ENCODE measurements at regions not wholly inside any gene's neighbourhood (a gene's known extent, or its start where the extent isn't known, plus 50 kb on each side); places are given as distances from the start of the nearest gene placed in this dataset.

DNA sequence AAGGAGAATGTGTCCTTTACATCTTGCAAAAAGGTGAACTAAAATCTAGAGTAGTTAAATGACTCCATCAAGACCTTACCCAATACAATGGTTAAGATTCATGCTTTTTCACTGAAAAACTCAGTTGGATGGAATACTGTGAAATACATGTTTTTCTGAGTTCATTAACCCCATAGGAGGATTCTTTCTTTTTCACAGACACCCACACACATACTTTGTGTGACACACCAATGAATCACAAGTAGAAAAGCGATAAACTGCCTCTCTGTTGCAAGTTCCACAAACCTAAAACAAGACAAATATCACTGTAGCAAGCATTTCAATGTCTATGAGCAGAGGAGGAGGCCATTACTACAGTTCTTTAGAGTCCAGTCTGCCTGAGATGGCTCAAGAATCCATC is 258.8 kb upstream of the CDH5 start (continued):
- TF ChIP-seq, protein P1, sequence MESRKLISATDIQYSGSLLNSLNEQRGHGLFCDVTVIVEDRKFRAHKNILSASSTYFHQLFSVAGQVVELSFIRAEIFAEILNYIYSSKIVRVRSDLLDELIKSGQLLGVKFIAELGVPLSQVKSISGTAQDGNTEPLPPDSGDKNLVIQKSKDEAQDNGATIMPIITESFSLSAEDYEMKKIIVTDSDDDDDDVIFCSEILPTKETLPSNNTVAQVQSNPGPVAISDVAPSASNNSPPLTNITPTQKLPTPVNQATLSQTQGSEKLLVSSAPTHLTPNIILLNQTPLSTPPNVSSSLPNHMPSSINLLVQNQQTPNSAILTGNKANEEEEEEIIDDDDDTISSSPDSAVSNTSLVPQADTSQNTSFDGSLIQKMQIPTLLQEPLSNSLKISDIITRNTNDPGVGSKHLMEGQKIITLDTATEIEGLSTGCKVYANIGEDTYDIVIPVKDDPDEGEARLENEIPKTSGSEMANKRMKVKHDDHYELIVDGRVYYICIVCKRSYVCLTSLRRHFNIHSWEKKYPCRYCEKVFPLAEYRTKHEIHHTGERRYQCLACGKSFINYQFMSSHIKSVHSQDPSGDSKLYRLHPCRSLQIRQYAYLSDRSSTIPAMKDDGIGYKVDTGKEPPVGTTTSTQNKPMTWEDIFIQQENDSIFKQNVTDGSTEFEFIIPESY (IDR thresholded peaks at IDR 0.05; ENCODE audit: extremely low read depth, insufficient replicate concordance, low read length): no peak
- TF ChIP-seq JUND (IDR thresholded peaks at IDR 0.05): no peak
- no peak for TF ChIP-seq FOSL1 (IDR thresholded peaks at IDR 0.05; ENCODE audit: low read depth)

DNA sequence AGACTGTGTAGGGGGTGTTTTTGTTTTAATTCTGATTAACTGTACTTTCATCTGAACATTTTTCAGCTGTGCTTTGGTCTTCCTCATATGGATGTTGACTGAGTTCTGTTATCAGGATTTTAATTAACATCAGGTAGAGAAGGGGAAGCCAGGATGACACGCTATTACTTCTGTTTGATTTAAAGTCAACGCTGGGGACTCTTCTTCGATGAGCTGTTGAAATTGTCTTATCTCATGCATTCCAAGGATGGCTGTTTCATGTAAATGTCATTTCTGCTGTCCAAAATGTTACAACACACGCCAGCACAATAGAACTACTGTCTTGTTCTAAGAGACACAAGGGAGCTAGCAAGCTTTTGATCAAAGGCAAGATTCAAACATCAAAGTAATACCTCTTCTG is 263.3 kb upstream of the CDH5 start:
- RAD21 ChIA-PET (ENCODE audit: low non-redundant PET in 1 of 2, low total read pairs in 2 of 2, uncharacterized antibody in 2 of 2, unreplicated experiment in 2 of 2): no interaction called here
- no peaks in the 10 kb centered on the region for H3K36me3 ChIP-seq (ENCODE audit: control insufficient read depth in 1 of 2, insufficient read depth in 2 of 2, low read length in 2 of 2)
- H3K9ac ChIP-seq (ENCODE audit: low read length): no peak overlapping the region
- no TSS peak for BruUV-seq (replicated peaks)
- POLR2A ChIA-PET: no interaction called here
- TF ChIP-seq EZH2 (IDR thresholded peaks at IDR 0.05) (no peak), POLR2AphosphoS5 (IDR thresholded peaks at IDR 0.05; ENCODE audit: low read depth, low read length) (no peak), POLR2A (IDR thresholded peaks at IDR 0.05; ENCODE audit: borderline replicate concordance, extremely low read depth, insufficient read depth, insufficient read length) (no peak), ELF1 (IDR thresholded peaks at IDR 0.05; ENCODE audit: borderline replicate concordance, low read depth) (no peak), RAD21 (IDR thresholded peaks at IDR 0.05; ENCODE audit: low read depth) (no peak), TCF7L2 (IDR thresholded peaks at IDR 0.05; ENCODE audit: borderline replicate concordance, extremely low read depth, insufficient read depth, insufficient read length) (no peak), YY1 (IDR thresholded peaks at IDR 0.05; ENCODE audit: extremely low read depth, insufficient replicate concordance, low read depth, low read length) (no peak), CEBPB (IDR thresholded peaks at IDR 0.05; ENCODE audit: low read depth) (no peak), EGR1 (IDR thresholded peaks at IDR 0.05; ENCODE audit: low read depth) (no peak), SP1 (IDR thresholded peaks at IDR 0.05; ENCODE audit: low read depth) (no peak)
- TF ChIP-seq, protein P1 (IDR thresholded peaks at IDR 0.05; ENCODE audit: extremely low read depth, insufficient replicate concordance, low read length): no peak
- peaks cover 0 to 8% of the 10 kb centered on the region in 2 experiments; a peak in 1 of 4 replicates for H3K4me1 ChIP-seq (ENCODE audit: control insufficient read depth in 1 of 2, insufficient read depth in 2 of 2, low read length in 2 of 2)
- DNase-seq (ENCODE audit: low read depth, low spot score) (no peak), ATAC-seq (no peak)
- H3K27me3 ChIP-seq (ENCODE audit: insufficient read depth, low read length): peaks cover 13% of the 10 kb centered on the region; the same call in 1 of the 2 replicates
- intact Hi-C loops (cut with micrococcal nuclease): no loop called here
- H3K79me2 ChIP-seq (ENCODE audit: insufficient read depth, low read length): no peaks in the 10 kb centered on the region
- no peaks in the 10 kb centered on the region for H3K9me3 ChIP-seq (ENCODE audit: control insufficient read depth in 1 of 2, insufficient read depth in 1 of 2, low read depth in 1 of 2, low read length in 2 of 2)
- H3K9me2 ChIP-seq (ENCODE audit: insufficient read depth): no peaks in the 10 kb centered on the region
- H2AFZ ChIP-seq (ENCODE audit: low read depth, low read length, poor library complexity, severe bottlenecking): no peak overlapping the region
- no peak overlapping the region for H3K4me3 ChIP-seq (replicated peaks in 1 of 2; ENCODE audit: low read depth in 1 of 2, low read length in 2 of 2)
- H3K27ac ChIP-seq (ENCODE audit: low read depth, low read length): no peak overlapping the region
- CTCF ChIA-PET: no interaction called here
- no peaks in the 10 kb centered on the region for H4K20me1 ChIP-seq (ENCODE audit: insufficient read depth)
- H3K4me2 ChIP-seq (ENCODE audit: low read length): no peak overlapping the region
